Adrenal gland (tissue), 9 donors: ENCODE measurements at regions not wholly inside any gene's neighbourhood (a gene's known extent, or its start where the extent isn't known, plus 50 kb on each side); places are given as distances from the start of the nearest gene placed in this dataset.

Experiments used
- DNase-seq, 7 donors: peaks; one replicate each; pipeline ENCODE4 v3.0.0-alpha.2; 2019 to 2020
- H3K27ac ChIP-seq, 5 donors: fragments of 200-600 bp; sonication (generic) in 4 of 5; 1 replicate in 3 of 5; 2 replicates in 2 of 5; pipeline versions ENCODE4 v1.5.1 to v1.8.0; 2016 to 2020; ENCODE audit warnings: mild to moderate bottlenecking in 1 of 5
- H3K27me3 ChIP-seq: fragments of 200-600 bp; 2 replicates; pipeline ENCODE4 v1.8.0; 2021
- H3K36me3 ChIP-seq, 2 donors: fragments of 200-600 bp; replicated peaks in 1 of 2; 1 replicate in 1 of 2; 2 replicates in 1 of 2; pipeline versions ENCODE4 v1.5.1 to v1.8.0; 2018 to 2022
- H3K4me1 ChIP-seq, 2 donors: fragments of 200-600 bp; replicated peaks in 1 of 2; 1 replicate in 1 of 2; 2 replicates in 1 of 2; pipeline versions ENCODE4 v1.5.1 to v1.8.0; 2018 to 2021
- H3K4me3 ChIP-seq, 4 donors: fragments of 200-600 bp; sonication (generic) in 3 of 4; one replicate each; pipeline ENCODE4 v1.5.1; 2016 to 2018
- H3K9me3 ChIP-seq, 3 donors: fragments of 200-600 bp; sonication (generic) in 1 of 3; replicated peaks in 1 of 3; 1 replicate in 2 of 3; 2 replicates in 1 of 3; pipeline versions ENCODE4 v1.5.1 to v1.8.0; 2016 to 2021
- CTCF ChIP-seq, 6 experiments: fragments of 450-650 bp in 4 of 6; fragments of 200-600 bp in 2 of 6; sonication (generic) in 1 of 6; IDR thresholded peaks; 1 replicate in 5 of 6; 2 replicates in 1 of 6; pipeline versions ENCODE4 v1.5.1 to v1.8.0; 2016 to 2021; ENCODE audit warnings: antibody characterized with exemption in 6 of 6, mild to moderate bottlenecking in 2 of 6, moderate library complexity in 1 of 6
- POLR2A ChIP-seq, 2 donors: fragments of 450-650 bp; IDR thresholded peaks; one replicate each; pipeline ENCODE4 v1.6.1; 2017; ENCODE audit warnings: antibody characterized with exemption in 2 of 2, mild to moderate bottlenecking in 2 of 2, moderate library complexity in 1 of 2
- WGBS, 4 donors: extraction: QIAGEN DNeasy Blood & Tissue Kit in 2 of 4; methylation state at CpG; one replicate each; pipeline versions ENCODE4 v1.1.5 to v1.1.7; 2013 to 2017; 5-methylcytosine and 5-hydroxymethylcytosine counted together
- intact Hi-C, 2 donors: fragments of 100-400 bp; cut with DNase I; formaldehyde crosslinking; loops; one replicate each; pipeline versions ENCODE4 v1.14.1 to v1.15.0; 2022 to 2023
- donor health status: healthy with polysubstance abuse.
- donor health status: Bipolar disorder and iron deficiency.
- donor health status: DM: yes; HTN: yes; CAD: no.
- donor health status: DM: no; HTN: no; CAD: no.
- donor health status: DM: no; HTN: no; CAD: no.

GRCh38 chr4:89365776-89366175 lies 58.2 kb upstream of the GPRIN3 start:
- intact Hi-C loops: no loop called here
- Histone ChIP-seq H3K27me3 (no peaks in the 10 kb centered on the region), H3K9me3 (no peaks in the 10 kb centered on the region), H3K27ac (no peak overlapping the region), H3K4me1 (no peaks in the 10 kb centered on the region), H3K4me3 (no peak overlapping the region), H3K36me3 (no peaks in the 10 kb centered on the region)
- WGBS, 4 donors: 47 to 64% (median 58%) methylated on average over 2 of the region's 2 CpGs
- DNase-seq: no peak
- no peak for TF ChIP-seq POLR2A (IDR thresholded peaks at IDR 0.05)

- Histone ChIP-seq H3K36me3 (no peaks in the 10 kb centered on the region), H3K4me1 (no peaks in the 10 kb centered on the region), H3K4me3 (no peak overlapping the region), H3K27me3 (no peaks in the 10 kb centered on the region), H3K27ac (no peak overlapping the region), H3K9me3 (no peaks in the 10 kb centered on the region)
- no peak for DNase-seq
- TF ChIP-seq POLR2A (IDR thresholded peaks at IDR 0.05) (no peak), CTCF (IDR thresholded peaks at IDR 0.05) (no peak)
- intact Hi-C loops: no loop called here
Measured at GRCh38 chr4:89365375-89365774, 57.8 kb upstream of the GPRIN3 start.

DNA sequence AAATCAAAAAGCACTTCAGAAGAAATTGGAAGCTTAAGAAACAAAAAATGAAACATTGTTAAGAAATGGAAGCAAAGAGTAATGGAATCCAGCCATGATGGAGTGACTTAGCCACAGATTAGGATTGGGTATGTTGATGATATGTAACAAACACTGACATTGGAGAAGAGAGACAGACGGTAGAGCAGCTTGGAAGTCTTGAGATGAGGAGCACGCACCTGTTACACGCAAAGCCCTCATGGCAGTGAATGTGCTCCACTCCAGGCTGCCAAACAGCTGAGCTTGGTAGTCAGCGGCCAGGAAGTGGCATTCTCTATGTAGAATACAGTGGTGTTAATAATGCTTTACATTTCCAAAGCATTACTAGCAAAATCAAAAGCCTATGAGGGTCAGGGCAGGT lies 56.9 kb upstream of the GPRIN3 start:
- Histone ChIP-seq H3K36me3 (no peaks in the 10 kb centered on the region), H3K4me3 (no peak overlapping the region), H3K27me3 (no peaks in the 10 kb centered on the region), H3K27ac (no peak overlapping the region), H3K4me1 (no peaks in the 10 kb centered on the region), H3K9me3 (no peaks in the 10 kb centered on the region)
- TF ChIP-seq CTCF (IDR thresholded peaks at IDR 0.05) (no peak), POLR2A (IDR thresholded peaks at IDR 0.05) (no peak)
- 72 to 89% (median 82%) methylated on average over 4 of the region's 4 CpGs for WGBS, 4 donors
- intact Hi-C loops: no loop called here
- DNase-seq: no peak

- intact Hi-C loops: no loop called here
- Histone ChIP-seq H3K27me3 (no peaks in the 10 kb centered on the region), H3K36me3 (no peaks in the 10 kb centered on the region), H3K27ac (no peak overlapping the region), H3K4me1 (no peaks in the 10 kb centered on the region), H3K4me3 (no peak overlapping the region), H3K9me3 (no peaks in the 10 kb centered on the region)
- TF ChIP-seq POLR2A (IDR thresholded peaks at IDR 0.05) (no peak), CTCF (IDR thresholded peaks at IDR 0.05) (no peak)
- 80 to 86% (median 81%) methylated on average over 7 of the region's 7 CpGs for WGBS, 4 donors
- DNase-seq: no peak
Measured at GRCh38 chr4:89363786-89364185, 56.2 kb upstream of the GPRIN3 start.

DNA sequence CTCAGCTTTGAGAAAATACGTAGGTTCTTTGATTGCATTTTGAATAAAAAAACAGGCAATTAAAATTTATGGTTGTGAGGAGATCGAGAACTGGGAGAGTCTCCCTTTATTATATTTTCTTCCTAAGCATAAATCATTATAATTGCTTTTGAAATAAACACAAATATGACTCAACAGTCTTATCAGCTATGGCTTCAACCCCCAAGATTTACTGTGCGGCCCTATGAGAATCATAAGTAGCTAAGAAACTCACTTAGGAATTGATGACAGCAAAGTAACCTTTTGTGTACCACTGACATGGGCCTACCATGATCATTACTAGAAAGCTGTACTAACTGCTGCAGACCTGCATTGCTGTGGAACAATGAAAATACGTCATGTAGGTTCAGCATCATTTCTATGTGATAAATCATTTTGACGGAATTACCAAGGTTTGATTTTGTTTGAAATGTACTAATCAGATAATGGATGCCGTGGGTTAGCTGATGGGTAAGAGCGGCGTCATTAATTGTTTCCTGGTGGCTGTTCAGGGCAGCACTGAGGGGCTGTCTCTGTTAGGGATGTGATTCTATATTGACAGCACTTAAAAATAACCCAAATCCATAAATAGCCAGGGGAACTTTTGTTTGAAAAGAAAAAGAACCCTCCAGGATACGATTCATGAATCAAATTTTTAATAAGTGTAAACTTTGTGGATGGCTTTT lies 51.5 kb upstream of the GPRIN3 start:
- no peaks in the 10 kb centered on the region for H3K27me3 ChIP-seq
- H3K27ac ChIP-seq: no peak overlapping the region
- 56 to 67% (median 59%) methylated on average over 9 of the region's 9 CpGs for WGBS, 4 donors
- DNase-seq: no peak
- no peak for TF ChIP-seq CTCF (IDR thresholded peaks at IDR 0.05)
- TF ChIP-seq POLR2A (IDR thresholded peaks at IDR 0.05): no peak
- H3K4me1 ChIP-seq: no peaks in the 10 kb centered on the region
- no peaks in the 10 kb centered on the region for H3K36me3 ChIP-seq
- intact Hi-C loops: no loop called here
- no peak overlapping the region for H3K4me3 ChIP-seq
- no peaks in the 10 kb centered on the region for H3K9me3 ChIP-seq
